WTC11 (cell line): ENCODE measurements at regions not wholly inside any gene's neighbourhood (a gene's known extent, or its start where the extent isn't known, plus 50 kb on each side); places are given as distances from the start of the nearest gene placed in this dataset.

Experiments used
- ATAC-seq: fragments of 200-7000 bp; cut with Tn5 transposase; 2 replicates; pipeline ENCODE4 v1.10.0; 2021; ENCODE audit warnings: mild to moderate bottlenecking, moderate library complexity
- CTCF ChIA-PET: fragments of 300-600 bp; sonication (Branson Sonifier 250); formaldehyde crosslinking; loops from one replicate; lab custom pipeline; 2021; ENCODE audit warnings: antibody characterized with exemption; lab: Charles Lee
- POLR2A ChIA-PET: fragments of 350-600 bp; sonication (Branson Sonifier 250); formaldehyde crosslinking; loops from one replicate; lab custom pipeline; 2021; ENCODE audit warnings: antibody characterized with exemption; lab: Charles Lee
- DNase-seq: peaks from one replicate; pipeline ENCODE4 v3.0.0; 2021; ENCODE audit warnings: low spot score
- H3K27ac Mint-ChIP-seq: 2 replicates; pipeline ENCODE4 v1.8.0; 2021; ENCODE audit warnings: mixed read lengths
- H3K27me3 Mint-ChIP-seq: 2 replicates; pipeline ENCODE4 v1.8.0; 2021; ENCODE audit warnings: low read depth, mild to moderate bottlenecking, moderate library complexity, mixed read lengths
- H3K36me3 Mint-ChIP-seq: 2 replicates; pipeline ENCODE4 v1.8.0; 2021; ENCODE audit warnings: mixed read lengths
- H3K4me1 Mint-ChIP-seq: 2 replicates; pipeline ENCODE4 v1.8.0; 2022; ENCODE audit warnings: mixed read lengths
- H3K4me3 Mint-ChIP-seq: 2 replicates; pipeline ENCODE4 v1.8.0; 2021; ENCODE audit warnings: mild to moderate bottlenecking, moderate library complexity, mixed read lengths
- H3K9me3 Mint-ChIP-seq: 2 replicates; pipeline ENCODE4 v1.8.0; 2021; ENCODE audit warnings: mixed read lengths
- AR ChIP-seq: fragments of 250-450 bp; sonication (Bioruptor Pico); IDR thresholded peaks from 2 replicates; pipeline ENCODE4 v1.9.0; 2021; ENCODE audit warnings: mild to moderate bottlenecking
- ARID4B ChIP-seq: sonication (generic); formaldehyde crosslinking; IDR thresholded peaks from 2 replicates; pipeline ENCODE4 v1.8.0; 2023; ENCODE audit warnings: missing genetic modification reagents, mild to moderate bottlenecking, borderline replicate concordance
- ATF1 ChIP-seq: sonication (generic); formaldehyde crosslinking; IDR thresholded peaks from 2 replicates; pipeline ENCODE4 v1.8.1; 2023; ENCODE audit warnings: mild to moderate bottlenecking, moderate library complexity, missing genetic modification reagents
- ATF2 ChIP-seq: sonication (generic); formaldehyde crosslinking; IDR thresholded peaks from 2 replicates; pipeline ENCODE4 v1.8.1; 2022; ENCODE audit warnings: low read depth, missing genetic modification reagents, borderline replicate concordance
- ATF6 ChIP-seq: sonication (generic); formaldehyde crosslinking; IDR thresholded peaks from 2 replicates; pipeline ENCODE4 v1.8.1; 2023; ENCODE audit warnings: mild to moderate bottlenecking, missing genetic modification reagents
- JUN ChIP-seq: sonication (generic); formaldehyde crosslinking; IDR thresholded peaks from 2 replicates; pipeline ENCODE4 v1.8.0; 2023; ENCODE audit warnings: mild to moderate bottlenecking, missing genetic modification reagents
- NR3C1 ChIP-seq: sonication (generic); formaldehyde crosslinking; conservative IDR thresholded peaks from 2 replicates; pipeline ENCODE4 v1.8.1; 2023; ENCODE audit warnings: low read depth, mild to moderate bottlenecking, missing genetic modification reagents
- RORB ChIP-seq: fragments of 250-450 bp; sonication (Bioruptor Pico); IDR thresholded peaks from 2 replicates; pipeline ENCODE4 v1.9.0; 2021; ENCODE audit warnings: mild to moderate bottlenecking
- SMAD3 ChIP-seq: sonication (generic); formaldehyde crosslinking; IDR thresholded peaks from 2 replicates; pipeline ENCODE4 v1.8.0; 2022; ENCODE audit warnings: missing genetic modification reagents, mild to moderate bottlenecking, borderline replicate concordance
- ZNF121 ChIP-seq: sonication (generic); formaldehyde crosslinking; IDR thresholded peaks from 2 replicates; pipeline ENCODE4 v1.8.0; 2023; ENCODE audit warnings: missing genetic modification reagents
- TF ChIP-seq, protein P1 (sequence below): sonication (generic); formaldehyde crosslinking; IDR thresholded peaks from 2 replicates; pipeline ENCODE4 v1.8.0; 2022; ENCODE audit warnings: mild to moderate bottlenecking, missing genetic modification reagents
- TF ChIP-seq, protein P2 (sequence below): sonication (generic); formaldehyde crosslinking; IDR thresholded peaks from 2 replicates; pipeline ENCODE4 v1.8.1; 2023; ENCODE audit warnings: mild to moderate bottlenecking, missing genetic modification reagents, moderate library complexity
- TF ChIP-seq, protein P3 (sequence below): sonication (generic); formaldehyde crosslinking; IDR thresholded peaks from 2 replicates; pipeline ENCODE4 v1.8.0; 2022; ENCODE audit warnings: mild to moderate bottlenecking, missing genetic modification reagents
- TF ChIP-seq, protein P4 (sequence below): sonication (generic); formaldehyde crosslinking; conservative IDR thresholded peaks from 2 replicates; pipeline ENCODE4 v1.8.1; 2023; ENCODE audit warnings: mild to moderate bottlenecking, low read depth, missing genetic modification reagents, moderate library complexity

GRCh38 chr12:103140286-103140685 is 182.8 kb downstream of the ASCL1 start (continued):
- TF ChIP-seq, protein P1, sequence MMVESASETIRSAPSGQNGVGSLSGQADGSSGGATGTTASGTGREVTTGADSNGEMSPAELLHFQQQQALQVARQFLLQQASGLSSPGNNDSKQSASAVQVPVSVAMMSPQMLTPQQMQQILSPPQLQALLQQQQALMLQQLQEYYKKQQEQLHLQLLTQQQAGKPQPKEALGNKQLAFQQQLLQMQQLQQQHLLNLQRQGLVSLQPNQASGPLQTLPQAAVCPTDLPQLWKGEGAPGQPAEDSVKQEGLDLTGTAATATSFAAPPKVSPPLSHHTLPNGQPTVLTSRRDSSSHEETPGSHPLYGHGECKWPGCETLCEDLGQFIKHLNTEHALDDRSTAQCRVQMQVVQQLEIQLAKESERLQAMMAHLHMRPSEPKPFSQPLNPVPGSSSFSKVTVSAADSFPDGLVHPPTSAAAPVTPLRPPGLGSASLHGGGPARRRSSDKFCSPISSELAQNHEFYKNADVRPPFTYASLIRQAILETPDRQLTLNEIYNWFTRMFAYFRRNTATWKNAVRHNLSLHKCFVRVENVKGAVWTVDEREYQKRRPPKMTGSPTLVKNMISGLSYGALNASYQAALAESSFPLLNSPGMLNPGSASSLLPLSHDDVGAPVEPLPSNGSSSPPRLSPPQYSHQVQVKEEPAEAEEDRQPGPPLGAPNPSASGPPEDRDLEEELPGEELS: no peak
- no peak for TF ChIP-seq ATF2 (CRISPR knock-in tag)
- TF ChIP-seq ZNF121 (CRISPR knock-in tag): no peak
- TF ChIP-seq, protein P2, sequence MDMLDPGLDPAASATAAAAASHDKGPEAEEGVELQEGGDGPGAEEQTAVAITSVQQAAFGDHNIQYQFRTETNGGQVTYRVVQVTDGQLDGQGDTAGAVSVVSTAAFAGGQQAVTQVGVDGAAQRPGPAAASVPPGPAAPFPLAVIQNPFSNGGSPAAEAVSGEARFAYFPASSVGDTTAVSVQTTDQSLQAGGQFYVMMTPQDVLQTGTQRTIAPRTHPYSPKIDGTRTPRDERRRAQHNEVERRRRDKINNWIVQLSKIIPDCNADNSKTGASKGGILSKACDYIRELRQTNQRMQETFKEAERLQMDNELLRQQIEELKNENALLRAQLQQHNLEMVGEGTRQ (CRISPR knock-in tag): no peak
- no peak for TF ChIP-seq RORB (CRISPR knock-in tag)

- H3K4me3 Mint-ChIP-seq: no peak overlapping the region
- ChIA-PET POLR2A (no interaction called here), CTCF (no interaction called here)
- no peaks in the 10 kb centered on the region for H3K36me3 Mint-ChIP-seq
- ATAC-seq: no peak
- H3K27me3 Mint-ChIP-seq: no peaks in the 10 kb centered on the region
- DNase-seq: no peak
- H3K27ac Mint-ChIP-seq: no peak overlapping the region
- no peaks in the 10 kb centered on the region for H3K9me3 Mint-ChIP-seq
- TF ChIP-seq NR3C1 (CRISPR knock-in tag): no peak
- TF ChIP-seq, protein P2 (CRISPR knock-in tag): no peak
- no peak for TF ChIP-seq ARID4B
- no peak for TF ChIP-seq RORB (CRISPR knock-in tag)
- TF ChIP-seq AR (CRISPR knock-in tag): no peak
- TF ChIP-seq ATF1: no peak
- TF ChIP-seq, protein P3, sequence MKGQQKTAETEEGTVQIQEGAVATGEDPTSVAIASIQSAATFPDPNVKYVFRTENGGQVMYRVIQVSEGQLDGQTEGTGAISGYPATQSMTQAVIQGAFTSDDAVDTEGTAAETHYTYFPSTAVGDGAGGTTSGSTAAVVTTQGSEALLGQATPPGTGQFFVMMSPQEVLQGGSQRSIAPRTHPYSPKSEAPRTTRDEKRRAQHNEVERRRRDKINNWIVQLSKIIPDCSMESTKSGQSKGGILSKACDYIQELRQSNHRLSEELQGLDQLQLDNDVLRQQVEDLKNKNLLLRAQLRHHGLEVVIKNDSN (CRISPR knock-in tag): no peak
- TF ChIP-seq, protein P4, sequence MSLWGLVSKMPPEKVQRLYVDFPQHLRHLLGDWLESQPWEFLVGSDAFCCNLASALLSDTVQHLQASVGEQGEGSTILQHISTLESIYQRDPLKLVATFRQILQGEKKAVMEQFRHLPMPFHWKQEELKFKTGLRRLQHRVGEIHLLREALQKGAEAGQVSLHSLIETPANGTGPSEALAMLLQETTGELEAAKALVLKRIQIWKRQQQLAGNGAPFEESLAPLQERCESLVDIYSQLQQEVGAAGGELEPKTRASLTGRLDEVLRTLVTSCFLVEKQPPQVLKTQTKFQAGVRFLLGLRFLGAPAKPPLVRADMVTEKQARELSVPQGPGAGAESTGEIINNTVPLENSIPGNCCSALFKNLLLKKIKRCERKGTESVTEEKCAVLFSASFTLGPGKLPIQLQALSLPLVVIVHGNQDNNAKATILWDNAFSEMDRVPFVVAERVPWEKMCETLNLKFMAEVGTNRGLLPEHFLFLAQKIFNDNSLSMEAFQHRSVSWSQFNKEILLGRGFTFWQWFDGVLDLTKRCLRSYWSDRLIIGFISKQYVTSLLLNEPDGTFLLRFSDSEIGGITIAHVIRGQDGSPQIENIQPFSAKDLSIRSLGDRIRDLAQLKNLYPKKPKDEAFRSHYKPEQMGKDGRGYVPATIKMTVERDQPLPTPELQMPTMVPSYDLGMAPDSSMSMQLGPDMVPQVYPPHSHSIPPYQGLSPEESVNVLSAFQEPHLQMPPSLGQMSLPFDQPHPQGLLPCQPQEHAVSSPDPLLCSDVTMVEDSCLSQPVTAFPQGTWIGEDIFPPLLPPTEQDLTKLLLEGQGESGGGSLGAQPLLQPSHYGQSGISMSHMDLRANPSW (CRISPR knock-in tag): no peak
- TF ChIP-seq ATF6 (CRISPR knock-in tag): no peak
- TF ChIP-seq SMAD3: no peak
- no peak for TF ChIP-seq JUN (CRISPR knock-in tag)
- H3K4me1 Mint-ChIP-seq: peaks cover 12% of the 10 kb centered on the region
Measured at GRCh38 chr12:103144278-103144677, 186.8 kb downstream of the ASCL1 start.
